Skeletal muscle satellite cell (primary cell): ENCODE measurements at regions not wholly inside any gene's neighbourhood (a gene's known extent, or its start where the extent isn't known, plus 50 kb on each side); places are given as distances from the start of the nearest gene placed in this dataset.
"Not testable (repeated sequence)": the region's sequence is repeated elsewhere in the genome, so short reads cannot be mapped to it uniquely, and the experiment has no call there.

Source experiments
- H3K27me3 ChIP-seq: 2 replicates; pipeline ENCODE4 v1.7.0; 2013; ENCODE audit warnings: low read length; ENCODE audit not compliant: control insufficient read depth, insufficient read depth
- H3K36me3 ChIP-seq: 2 replicates; pipeline ENCODE4 v1.7.0; 2013; ENCODE audit warnings: mild to moderate bottlenecking, control low read depth, low read length; ENCODE audit not compliant: insufficient read depth
- H3K4me1 ChIP-seq: 2 replicates; pipeline ENCODE4 v1.7.0; 2013; ENCODE audit warnings: low read length; ENCODE audit not compliant: control insufficient read depth, insufficient read depth
- H3K4me2 ChIP-seq: 2 replicates; pipeline ENCODE4 v1.7.0; 2013; ENCODE audit warnings: mild to moderate bottlenecking, low read length
- H3K4me3 ChIP-seq: 2 replicates; pipeline ENCODE4 v1.7.0; 2013; ENCODE audit warnings: low read length
- H3K9ac ChIP-seq: 2 replicates; pipeline ENCODE4 v1.7.0; 2013; ENCODE audit warnings: mild to moderate bottlenecking, low read depth, low read length, moderate library complexity
- H3K9me3 ChIP-seq: replicated peaks from 2 replicates; pipeline ENCODE4 v1.7.0; 2013; ENCODE audit warnings: mild to moderate bottlenecking, control low read depth, low read length

DNA sequence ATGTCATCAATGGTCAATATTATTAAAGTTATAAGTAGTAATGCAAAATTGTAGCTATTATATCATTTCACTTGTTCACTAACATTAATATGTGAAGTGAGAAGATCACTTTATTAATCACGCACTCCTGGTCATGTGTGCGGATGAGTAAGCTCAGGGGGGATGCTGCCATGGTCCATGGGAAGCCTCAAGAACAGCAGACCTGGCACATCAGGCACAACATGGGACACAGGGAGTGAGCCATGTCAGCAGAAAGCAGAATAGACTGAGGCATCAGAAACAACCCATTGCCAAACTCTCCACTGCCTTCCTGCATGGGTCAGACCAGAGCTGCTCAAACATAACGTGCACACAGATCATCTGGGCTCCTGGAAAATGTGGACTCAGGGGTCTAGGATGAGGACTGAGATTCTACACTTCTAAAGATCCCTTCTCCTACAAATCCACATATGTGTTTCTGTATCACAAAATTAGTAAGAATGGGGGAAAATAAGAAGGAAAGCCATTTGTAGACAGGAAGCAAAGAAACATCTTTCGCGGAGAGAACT lies 63.8 kb upstream of the VPREB1 start:
- H3K4me3 ChIP-seq: no peak overlapping the region
- no peaks in the 10 kb centered on the region for H3K9me3 ChIP-seq
- H3K9ac ChIP-seq: no peak overlapping the region
- H3K4me2 ChIP-seq: no peak overlapping the region
- peaks cover 81% of the 10 kb centered on the region for H3K27me3 ChIP-seq
- no peaks in the 10 kb centered on the region for H3K36me3 ChIP-seq
- no peaks in the 10 kb centered on the region for H3K4me1 ChIP-seq

DNA sequence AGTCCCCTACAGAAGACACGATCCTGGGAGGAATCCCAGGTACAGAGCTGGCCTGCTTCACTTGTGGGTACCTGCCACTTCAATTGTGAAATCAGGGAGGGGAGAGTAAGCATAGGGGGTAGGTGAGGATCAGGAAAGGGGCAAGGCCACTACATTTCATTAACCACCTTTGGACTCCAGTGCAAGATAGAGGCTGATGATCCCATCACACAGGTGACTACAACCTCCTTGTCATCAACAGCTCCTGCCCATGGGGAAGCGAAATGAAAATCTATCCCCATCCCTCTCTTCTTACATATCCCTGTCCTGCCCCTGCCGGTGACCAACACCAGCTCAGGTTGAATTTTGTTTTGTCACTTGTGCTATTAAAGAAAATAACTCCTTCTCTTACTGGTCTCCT lies 64.7 kb upstream of the VPREB1 start:
- no peaks in the 10 kb centered on the region for H3K4me1 ChIP-seq
- no peaks in the 10 kb centered on the region for H3K36me3 ChIP-seq
- no peak overlapping the region for H3K4me3 ChIP-seq
- no peaks in the 10 kb centered on the region for H3K9me3 ChIP-seq
- no peak overlapping the region for H3K9ac ChIP-seq
- H3K4me2 ChIP-seq: no peak overlapping the region
- H3K27me3 ChIP-seq: peaks cover 72% of the 10 kb centered on the region

DNA sequence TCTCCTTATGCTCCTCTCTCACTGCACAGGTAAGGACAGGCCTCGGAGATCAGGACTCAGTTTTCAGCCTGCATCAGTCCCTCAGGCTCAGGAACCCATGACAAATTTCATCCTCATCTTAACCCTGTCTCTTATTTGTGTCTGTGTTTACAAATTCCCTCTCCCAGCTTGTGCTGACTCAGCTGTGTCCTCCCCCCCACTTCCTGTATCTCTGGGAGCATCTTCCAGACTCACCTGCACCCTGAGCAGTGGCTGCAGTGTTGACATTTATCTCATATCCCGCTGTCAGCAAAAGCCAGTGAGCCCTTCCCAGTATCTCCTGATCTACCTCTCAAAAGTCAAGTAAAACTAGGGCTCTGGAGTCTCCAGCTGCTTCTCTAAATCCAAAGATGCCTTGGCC lies 65.6 kb upstream of the VPREB1 start:
- no peaks in the 10 kb centered on the region for H3K36me3 ChIP-seq
- H3K27me3 ChIP-seq: peaks cover 63% of the 10 kb centered on the region
- no peak overlapping the region for H3K9ac ChIP-seq
- H3K4me2 ChIP-seq: no peak overlapping the region
- no peaks in the 10 kb centered on the region for H3K9me3 ChIP-seq
- no peak overlapping the region for H3K4me3 ChIP-seq
- no peaks in the 10 kb centered on the region for H3K4me1 ChIP-seq

DNA sequence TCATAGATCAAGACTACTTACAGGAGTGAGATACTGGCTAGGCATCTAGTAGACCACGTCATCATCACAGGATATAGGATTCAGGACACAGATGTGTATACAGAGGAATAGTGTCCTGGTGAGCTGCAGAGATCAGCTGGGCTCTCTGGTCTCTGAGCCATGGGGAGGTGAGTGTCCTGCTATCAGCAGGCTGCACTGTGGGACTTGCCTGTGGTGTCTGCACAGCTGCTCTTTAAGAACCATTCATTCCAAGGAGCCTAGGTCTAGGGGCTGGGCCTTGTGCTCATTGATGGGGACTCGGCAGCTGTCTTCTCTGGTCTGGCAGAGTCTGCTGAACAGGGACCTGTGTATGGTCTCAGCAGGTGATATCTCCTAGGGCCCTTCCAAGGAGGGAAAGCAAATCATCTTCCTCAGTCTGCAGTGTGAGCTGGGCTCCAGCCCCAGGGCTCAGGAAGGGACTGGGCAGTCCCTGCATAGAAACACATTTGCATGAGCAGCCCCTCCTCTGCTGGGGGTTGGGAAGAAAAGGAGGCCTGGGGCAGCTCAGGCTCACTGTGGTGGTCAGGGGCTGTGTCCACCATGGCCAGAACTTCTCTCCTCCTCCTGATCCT lies 66.1 kb upstream of the VPREB1 start:
- Histone ChIP-seq H3K9ac (no peak overlapping the region), H3K4me1 (no peaks in the 10 kb centered on the region), H3K9me3 (no peaks in the 10 kb centered on the region), H3K4me2 (no peak overlapping the region), H3K4me3 (no peak overlapping the region), H3K27me3 (peaks cover 58% of the 10 kb centered on the region), H3K36me3 (no peaks in the 10 kb centered on the region)

DNA sequence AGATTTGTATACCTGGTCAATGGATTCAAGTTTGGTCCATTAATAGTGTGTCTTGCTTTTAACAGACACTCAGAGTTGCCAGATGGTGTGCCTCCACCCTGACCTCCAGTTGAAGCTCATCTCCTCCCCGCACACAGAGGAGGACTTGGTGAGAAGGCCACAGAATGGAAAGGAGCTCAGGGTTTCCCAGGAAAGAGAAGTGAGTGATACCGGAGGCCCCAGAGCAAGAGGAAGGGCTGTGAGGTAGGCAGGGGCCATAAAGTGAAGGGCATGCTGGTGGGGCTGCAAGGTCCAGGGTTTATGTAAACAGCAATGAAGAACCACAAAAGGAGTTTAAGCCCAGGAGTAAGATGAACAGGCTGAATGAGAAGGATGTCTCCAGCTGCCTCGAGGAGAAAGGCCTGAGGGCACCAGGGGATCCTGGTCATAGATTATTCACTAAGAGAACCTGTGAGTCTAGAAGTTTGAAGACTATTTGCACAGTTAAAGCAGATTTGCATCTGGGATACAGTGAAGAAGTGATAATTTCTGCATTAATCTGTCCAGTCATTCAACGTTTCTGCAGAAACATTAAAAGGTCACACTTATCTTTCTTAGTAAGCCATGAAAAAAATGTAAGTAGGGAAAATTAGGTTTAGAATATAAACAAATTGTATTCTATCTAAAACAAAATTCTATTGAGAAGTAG lies 67.5 kb upstream of the VPREB1 start:
- no peaks in the 10 kb centered on the region for H3K36me3 ChIP-seq
- no peak overlapping the region for H3K4me3 ChIP-seq
- H3K9me3 ChIP-seq: no peaks in the 10 kb centered on the region
- no peak overlapping the region for H3K4me2 ChIP-seq
- peaks cover 44% of the 10 kb centered on the region for H3K27me3 ChIP-seq
- no peaks in the 10 kb centered on the region for H3K4me1 ChIP-seq
- no peak overlapping the region for H3K9ac ChIP-seq

DNA sequence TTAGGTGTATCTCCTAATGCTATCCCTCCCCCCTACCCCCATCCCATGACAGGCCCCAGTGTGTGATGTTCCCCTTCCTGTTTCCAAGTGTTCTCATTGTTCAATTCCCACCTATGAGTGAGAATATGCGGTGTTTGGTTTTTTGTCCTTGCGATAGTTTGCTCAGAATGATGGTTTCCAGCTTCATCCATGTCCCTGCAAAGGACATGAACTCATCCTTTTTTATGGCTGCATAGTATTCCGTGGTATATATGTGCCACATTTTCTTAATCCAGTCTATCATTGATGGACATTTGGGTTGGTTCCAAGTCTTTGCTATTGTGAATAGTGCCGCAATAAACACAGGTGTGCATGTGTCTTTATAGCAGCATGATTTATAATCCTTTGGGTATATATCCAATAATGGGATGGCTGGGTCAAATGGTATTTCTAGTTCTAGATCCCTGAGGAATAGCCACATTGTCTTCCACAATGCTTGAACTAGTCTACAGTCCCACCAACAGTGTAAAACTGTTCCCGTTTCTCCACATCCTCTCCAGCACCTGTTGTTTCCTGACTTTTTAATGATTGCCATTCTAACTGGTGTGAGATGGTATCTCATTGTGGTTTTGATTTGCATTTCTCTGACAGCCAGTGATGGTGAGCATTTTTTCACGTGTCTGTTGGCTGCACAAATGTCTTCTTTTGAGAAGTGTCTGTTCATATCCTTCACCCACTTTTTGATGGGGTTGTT lies 71.5 kb upstream of the VPREB1 start:
- H3K4me3 ChIP-seq, H3K4me2 ChIP-seq: not testable (repeated sequence)

DNA sequence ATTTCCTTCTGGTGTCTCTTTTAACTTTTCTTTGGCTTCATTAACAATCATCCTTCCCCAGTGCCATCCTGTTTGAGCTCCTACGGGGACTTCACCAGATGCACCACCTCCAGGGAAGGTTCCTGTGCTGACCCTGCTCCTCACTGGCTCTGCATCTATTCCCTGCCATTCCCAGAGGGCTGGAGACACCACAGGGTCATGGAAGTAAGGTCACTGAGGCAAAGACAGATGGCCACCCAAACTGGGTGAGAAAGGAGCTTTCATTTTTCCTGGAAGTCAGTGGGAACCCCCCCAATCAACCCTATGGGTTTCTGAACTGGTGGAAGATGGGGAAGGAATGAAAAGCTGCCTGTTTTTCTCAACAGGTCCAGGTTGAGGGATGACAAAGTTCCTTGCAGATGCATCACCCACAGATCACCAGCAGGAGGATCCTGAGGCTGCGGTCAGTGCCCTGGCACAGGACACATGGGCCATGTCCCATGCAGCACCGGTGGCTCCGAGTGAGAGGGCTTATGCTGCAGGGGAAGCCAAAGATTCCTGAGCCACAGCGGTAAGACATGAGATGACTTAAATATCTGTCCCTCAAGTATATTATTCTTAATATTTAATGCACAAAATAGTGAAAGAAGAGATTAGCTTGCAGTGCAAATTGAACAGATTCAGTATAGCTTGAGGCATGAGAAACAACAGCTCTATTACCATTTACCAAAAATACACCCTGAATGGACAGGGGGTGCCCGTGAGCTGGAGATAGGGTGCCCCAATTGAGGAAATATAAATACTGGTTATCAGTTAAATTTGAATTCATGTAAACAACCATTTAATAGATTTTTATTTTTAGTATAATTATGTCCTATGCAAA lies 73.0 kb upstream of the VPREB1 start:
- Histone ChIP-seq H3K36me3 (no peaks in the 10 kb centered on the region), H3K9me3 (no peaks in the 10 kb centered on the region), H3K4me2 (no peak overlapping the region), H3K27me3 (peaks cover 43% of the 10 kb centered on the region), H3K4me3 (no peak overlapping the region), H3K9ac (no peak overlapping the region), H3K4me1 (no peaks in the 10 kb centered on the region)

More for the DNA sequence above, 71.5 kb upstream of the VPREB1 start:
- not testable (repeated sequence) for H3K9ac ChIP-seq, H3K4me1 ChIP-seq, H3K9me3 ChIP-seq, H3K36me3 ChIP-seq
- H3K27me3 ChIP-seq: peaks cover 38% of the 10 kb centered on the region

DNA sequence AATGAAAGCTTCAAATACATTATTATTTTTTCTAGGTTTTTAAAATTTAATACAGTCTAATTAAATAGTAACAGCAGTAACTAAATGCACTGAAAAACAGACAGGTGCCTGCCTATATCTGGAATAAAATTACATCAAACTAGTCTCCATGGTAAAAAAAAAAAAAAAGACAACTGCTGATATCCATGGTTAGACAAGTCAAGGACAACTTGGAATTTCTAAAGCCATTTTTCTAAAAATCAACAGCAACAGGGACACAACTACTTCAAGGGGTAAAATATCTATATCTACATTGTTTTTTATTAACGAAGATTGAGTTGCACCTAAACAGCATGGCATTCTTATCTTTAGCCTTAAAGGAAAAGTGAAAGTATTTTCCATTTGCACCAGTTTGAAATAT lies 74.7 kb upstream of the VPREB1 start:
- Histone ChIP-seq H3K27me3 (peaks cover 47% of the 10 kb centered on the region), H3K4me3 (no peak overlapping the region), H3K4me2 (no peak overlapping the region), H3K9ac (no peak overlapping the region), H3K4me1 (no peaks in the 10 kb centered on the region), H3K36me3 (no peaks in the 10 kb centered on the region), H3K9me3 (no peaks in the 10 kb centered on the region)

DNA sequence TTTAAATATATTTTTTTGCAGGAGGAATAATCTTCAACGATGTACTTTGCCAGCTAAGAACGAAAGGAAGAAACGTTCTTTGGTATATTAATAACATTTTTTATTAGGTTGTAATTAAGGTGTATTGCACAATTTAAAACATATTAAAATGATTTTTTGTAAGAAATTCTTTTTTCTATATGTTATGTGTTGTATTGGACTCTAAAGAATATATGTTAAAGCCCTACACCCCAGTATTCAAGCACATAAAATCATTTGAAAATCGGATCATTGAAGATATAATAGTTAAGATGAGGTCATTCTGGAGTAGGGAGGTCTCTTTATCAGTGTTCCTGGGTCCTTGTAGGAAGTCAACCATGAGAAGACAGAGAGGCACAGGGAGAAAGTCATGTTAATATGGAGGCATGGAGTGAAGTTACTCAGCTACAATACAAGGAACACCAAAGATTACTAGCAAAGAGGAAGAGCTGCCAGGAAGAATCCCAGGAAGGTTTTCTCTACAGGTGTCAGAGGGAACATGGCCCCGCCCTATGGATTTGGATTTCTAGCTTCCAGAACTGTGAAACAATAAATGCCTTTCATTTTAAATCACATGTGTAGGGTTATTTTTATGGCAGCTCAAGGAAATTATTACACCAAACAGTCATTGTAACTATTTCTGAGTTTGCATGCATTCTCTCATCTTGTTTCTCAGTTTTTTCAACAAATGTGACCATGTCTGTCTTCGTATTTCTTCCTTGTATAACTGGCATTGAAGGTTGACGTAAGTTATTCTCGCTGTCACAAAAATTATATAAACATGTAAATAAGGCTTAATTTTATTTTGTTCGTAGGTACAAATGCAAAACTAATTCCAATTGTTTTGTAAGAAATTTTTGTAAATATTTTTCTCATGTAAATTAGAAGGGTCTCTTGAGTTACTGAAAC lies 75.4 kb upstream of the VPREB1 start:
- peaks cover 54% of the 10 kb centered on the region for H3K27me3 ChIP-seq
- H3K4me2 ChIP-seq: no peak overlapping the region
- H3K4me1 ChIP-seq: no peaks in the 10 kb centered on the region
- H3K9me3 ChIP-seq: no peaks in the 10 kb centered on the region
- H3K4me3 ChIP-seq: no peak overlapping the region
- H3K9ac ChIP-seq: no peak overlapping the region
- no peaks in the 10 kb centered on the region for H3K36me3 ChIP-seq

DNA sequence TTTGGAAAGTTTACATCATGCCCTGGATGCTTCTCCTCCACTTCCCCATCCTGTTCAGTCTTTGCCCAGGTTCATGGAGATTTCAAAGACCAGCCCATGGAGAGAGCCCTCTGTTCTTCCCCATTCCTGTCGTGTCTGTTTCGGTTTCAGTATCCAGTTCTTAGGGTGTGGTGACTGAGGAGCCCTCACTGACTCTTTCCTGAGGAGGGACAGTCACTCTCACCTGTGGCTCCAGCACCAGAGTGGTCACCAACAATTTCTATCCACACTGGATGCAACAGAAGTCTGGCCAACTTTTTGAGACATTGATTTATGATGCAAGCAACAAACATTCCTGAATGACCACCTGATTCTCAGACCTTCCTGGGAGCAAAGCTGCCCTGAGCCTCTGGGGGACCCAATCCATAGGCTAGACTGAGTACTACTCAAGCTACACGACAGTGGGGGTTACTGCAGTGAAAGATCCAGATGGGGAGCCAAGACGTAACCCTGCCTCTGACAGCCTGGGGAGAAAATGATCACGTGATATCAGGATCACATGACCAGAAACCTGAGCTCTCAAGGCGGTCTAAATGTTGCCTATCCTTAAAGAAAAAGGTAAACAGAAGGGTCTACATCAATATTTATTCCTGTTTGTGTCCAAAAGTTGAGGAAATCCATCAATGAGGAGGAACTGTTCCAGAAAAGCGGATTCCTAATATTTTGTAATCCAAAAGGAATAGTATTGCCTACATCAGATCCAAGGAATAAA lies 76.2 kb upstream of the VPREB1 start:
- Histone ChIP-seq H3K27me3 (peaks cover 63% of the 10 kb centered on the region), H3K4me1 (no peaks in the 10 kb centered on the region), H3K4me3 (no peak overlapping the region)

More for the DNA sequence above, 76.2 kb upstream of the VPREB1 start:
- no peak overlapping the region for H3K4me2 ChIP-seq
- H3K9ac ChIP-seq: no peak overlapping the region
- no peaks in the 10 kb centered on the region for H3K9me3 ChIP-seq
- no peaks in the 10 kb centered on the region for H3K36me3 ChIP-seq
